Large intestine (tissue), 3 donors: ENCODE measurements at regions not wholly inside any gene's neighbourhood (a gene's known extent, or its start where the extent isn't known, plus 50 kb on each side); places are given as distances from the start of the nearest gene placed in this dataset.

ENCODE experiments used
- DNase-seq, 2 donors: peaks; one replicate each; pipeline versions ENCODE4 v3.0.0 to v3.0.0-alpha.2; 2013
- H3K27ac ChIP-seq: one replicate; pipeline ENCODE4 v1.5.1; 2013; ENCODE audit warnings: low read length
- H3K27me3 ChIP-seq: 2 replicates; pipeline ENCODE4 v1.6.1; 2013; ENCODE audit warnings: low read length; ENCODE audit not compliant: control insufficient read depth, insufficient read depth
- H3K36me3 ChIP-seq: 2 replicates; pipeline ENCODE4 v1.6.1; 2013; ENCODE audit warnings: low read length; ENCODE audit not compliant: control insufficient read depth, insufficient read depth
- H3K4me1 ChIP-seq: one replicate; pipeline ENCODE4 v1.6.1; 2013; ENCODE audit warnings: low read length; ENCODE audit not compliant: control insufficient read depth, insufficient read depth
- H3K4me3 ChIP-seq: one replicate; pipeline ENCODE4 v1.5.1; 2013; ENCODE audit warnings: low read length
- H3K9me3 ChIP-seq: one replicate; pipeline ENCODE4 v1.6.1; 2013; ENCODE audit warnings: mild to moderate bottlenecking, low read depth, low read length, moderate library complexity; ENCODE audit not compliant: control insufficient read depth
- WGBS: methylation state at CpG from one replicate; pipeline ENCODE4 v1.1.5; 2013; ENCODE audit warnings: low lambda C conversion rate; ENCODE audit not compliant: insufficient coverage; 5-methylcytosine and 5-hydroxymethylcytosine counted together

DNA sequence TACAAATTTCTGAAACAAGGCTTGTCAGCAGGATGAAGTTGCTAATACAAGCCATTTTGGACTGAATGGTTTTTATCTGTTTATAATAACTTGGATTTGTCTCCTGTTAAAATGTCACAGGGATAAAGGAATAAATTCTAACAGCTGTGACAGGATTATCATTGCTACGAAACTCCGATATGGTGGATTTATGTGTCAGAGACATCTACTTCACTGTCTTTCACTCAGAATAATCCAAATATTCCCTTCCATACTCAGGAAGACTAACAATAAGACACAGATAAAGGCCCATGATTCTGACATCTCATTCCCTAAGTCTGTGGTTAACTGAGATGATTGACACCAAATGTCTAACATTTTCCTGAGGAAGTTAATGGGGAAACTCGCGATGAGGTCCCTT is 529.8 kb upstream of the GOT2 start:
- WGBS = 80% methylated on average over 1 of the region's 4 CpGs

DNA sequence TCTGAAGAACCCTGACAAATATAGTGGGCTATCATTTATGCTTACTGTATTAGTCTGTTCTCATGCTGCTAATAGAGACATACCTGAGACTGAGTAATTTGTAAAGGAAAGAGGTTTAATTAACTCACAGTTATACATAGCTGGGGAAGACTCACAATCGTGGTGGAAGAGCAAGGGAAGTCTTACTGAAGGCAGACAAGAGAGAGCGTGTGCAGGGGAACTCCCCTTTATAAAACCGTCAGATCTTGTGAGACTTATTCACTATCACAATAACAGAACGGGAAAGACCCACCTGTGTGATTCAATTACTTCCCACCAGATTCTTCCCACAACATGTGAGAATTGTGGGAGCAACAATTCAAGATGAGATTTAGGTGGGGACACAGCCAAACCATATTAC is 526.8 kb upstream of the GOT2 start:
- WGBS = 57% methylated on average over 2 of the region's 4 CpGs
- no peaks in the 10 kb centered on the region for H3K36me3 ChIP-seq
- no peak for DNase-seq
- no peaks in the 10 kb centered on the region for H3K4me1 ChIP-seq
- no peaks in the 10 kb centered on the region for H3K9me3 ChIP-seq
- H3K4me3 ChIP-seq = no peak overlapping the region
- no peak overlapping the region for H3K27ac ChIP-seq
- no peaks in the 10 kb centered on the region for H3K27me3 ChIP-seq

More for the DNA sequence above, 529.8 kb upstream of the GOT2 start:
- no peaks in the 10 kb centered on the region for H3K36me3 ChIP-seq
- H3K27me3 ChIP-seq = no peaks in the 10 kb centered on the region
- DNase-seq = no peak
- no peaks in the 10 kb centered on the region for H3K9me3 ChIP-seq
- no peak overlapping the region for H3K4me3 ChIP-seq
- no peak overlapping the region for H3K27ac ChIP-seq
- no peaks in the 10 kb centered on the region for H3K4me1 ChIP-seq

DNA sequence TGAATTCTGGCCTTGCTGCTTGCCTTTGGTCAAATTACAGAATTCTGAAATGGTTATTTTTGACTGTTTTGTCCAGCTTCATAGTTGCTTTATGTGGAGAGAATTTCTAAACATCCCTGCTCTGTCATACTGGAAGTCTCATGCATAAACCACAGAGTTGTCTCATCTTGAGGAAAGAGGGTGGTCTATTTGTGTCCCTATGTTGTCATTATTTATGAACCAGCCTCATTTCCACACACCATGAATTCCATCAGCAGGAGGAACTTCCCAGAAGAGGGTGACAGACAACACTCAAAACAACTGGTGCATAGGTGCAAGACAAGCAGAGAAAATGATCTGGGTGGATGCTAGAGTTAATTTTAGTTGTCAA is 525.8 kb upstream of the GOT2 start:
- no peaks in the 10 kb centered on the region for H3K4me1 ChIP-seq
- no peak overlapping the region for H3K27ac ChIP-seq
- no peaks in the 10 kb centered on the region for H3K27me3 ChIP-seq
- no peak for DNase-seq
- H3K4me3 ChIP-seq = no peak overlapping the region
- H3K9me3 ChIP-seq = no peaks in the 10 kb centered on the region
- H3K36me3 ChIP-seq = no peaks in the 10 kb centered on the region

GRCh38 chr16:59259074-59259949 is 525.2 kb upstream of the GOT2 start:
- no peaks in the 10 kb centered on the region for H3K4me1 ChIP-seq
- H3K9me3 ChIP-seq = no peaks in the 10 kb centered on the region
- no CpG with 5 or more reads among the region's 18 CpGs for WGBS
- H3K4me3 ChIP-seq = no peak overlapping the region
- no peaks in the 10 kb centered on the region for H3K27me3 ChIP-seq
- no peak for DNase-seq
- no peak overlapping the region for H3K27ac ChIP-seq
- no peaks in the 10 kb centered on the region for H3K36me3 ChIP-seq

DNA sequence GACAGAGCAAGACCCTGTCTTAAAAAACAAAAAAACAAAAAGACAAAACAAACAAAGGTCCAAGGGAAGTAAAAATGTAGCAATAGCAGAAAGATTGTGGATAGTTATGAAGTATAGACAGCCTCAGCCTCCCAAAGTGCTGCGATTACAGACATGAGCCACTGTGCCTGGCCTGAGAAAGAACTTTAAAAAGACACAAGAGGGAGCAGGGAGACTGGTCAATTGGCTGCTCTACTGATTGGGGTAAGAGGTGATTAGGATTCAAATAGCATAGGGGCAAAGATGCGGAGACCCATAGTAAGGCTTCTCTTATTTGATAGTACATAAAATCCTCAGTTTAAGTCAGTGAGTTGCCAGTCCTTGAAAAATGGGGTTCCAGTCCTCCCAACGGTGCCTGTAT is 518.2 kb upstream of the GOT2 start:
- no peak for DNase-seq
- H3K4me1 ChIP-seq = no peaks in the 10 kb centered on the region

GRCh38 chr16:59249011-59249410 is 514.9 kb upstream of the GOT2 start:
- WGBS = no CpG with 5 or more reads among the region's 4 CpGs
- Histone ChIP-seq H3K4me1 (no peaks in the 10 kb centered on the region), H3K27ac (no peak overlapping the region), H3K36me3 (no peaks in the 10 kb centered on the region), H3K27me3 (no peaks in the 10 kb centered on the region), H3K4me3 (no peak overlapping the region), H3K9me3 (no peaks in the 10 kb centered on the region)
- no peak for DNase-seq

More for the DNA sequence above, 518.2 kb upstream of the GOT2 start:
- no CpG with 5 or more reads among the region's 3 CpGs for WGBS
- H3K4me3 ChIP-seq = no peak overlapping the region
- no peaks in the 10 kb centered on the region for H3K9me3 ChIP-seq
- H3K27me3 ChIP-seq = no peaks in the 10 kb centered on the region
- no peaks in the 10 kb centered on the region for H3K36me3 ChIP-seq
- no peak overlapping the region for H3K27ac ChIP-seq

- Histone ChIP-seq H3K4me1 (no peaks in the 10 kb centered on the region), H3K9me3 (no peaks in the 10 kb centered on the region), H3K4me3 (no peak overlapping the region), H3K36me3 (no peaks in the 10 kb centered on the region), H3K27ac (no peak overlapping the region), H3K27me3 (no peaks in the 10 kb centered on the region)
- WGBS = 74% methylated on average over 2 of the region's 4 CpGs
- DNase-seq = no peak
Measured at GRCh38 chr16:59242556-59242955, 508.4 kb upstream of the GOT2 start.

GRCh38 chr16:59238246-59238645 is 504.1 kb upstream of the GOT2 start:
- Histone ChIP-seq H3K4me1 (no peaks in the 10 kb centered on the region), H3K4me3 (no peak overlapping the region), H3K27me3 (no peaks in the 10 kb centered on the region), H3K27ac (no peak overlapping the region), H3K36me3 (no peaks in the 10 kb centered on the region), H3K9me3 (no peaks in the 10 kb centered on the region)
- no peak for DNase-seq
- no CpG with 5 or more reads among the region's 3 CpGs for WGBS

DNA sequence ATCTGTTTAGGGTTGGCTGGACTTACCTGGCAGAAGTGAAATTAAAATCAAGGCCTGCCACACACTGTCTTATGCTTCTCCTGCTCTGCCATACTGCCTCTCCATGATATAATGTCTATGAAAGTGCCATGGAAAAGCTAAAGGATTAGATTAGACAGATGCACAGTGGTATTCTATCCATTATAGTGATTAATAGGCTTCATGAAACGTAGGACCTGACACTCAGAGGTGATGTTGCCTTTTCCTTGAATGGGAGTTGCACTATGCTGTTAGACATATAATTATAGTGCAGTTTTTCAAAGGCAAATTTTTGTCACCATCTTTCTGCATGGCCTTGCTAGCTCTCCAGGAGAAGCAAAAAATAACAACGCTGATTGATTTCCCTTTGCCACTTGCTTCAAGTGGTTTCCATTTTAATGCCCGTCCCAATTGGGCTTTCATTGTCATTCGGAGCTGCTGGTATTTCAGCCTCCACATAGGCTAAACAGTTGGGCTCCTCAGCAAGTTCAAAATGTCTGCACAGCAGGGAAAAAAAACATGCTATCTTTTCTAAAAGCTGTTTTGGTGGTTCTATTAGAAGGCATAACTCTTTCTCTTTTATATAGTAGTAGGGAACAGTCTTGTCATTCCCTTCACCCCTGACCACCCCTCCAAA is 502.8 kb upstream of the GOT2 start:
- H3K36me3 ChIP-seq = no peaks in the 10 kb centered on the region
- DNase-seq = no peak
- H3K4me1 ChIP-seq = no peaks in the 10 kb centered on the region
- no peak overlapping the region for H3K4me3 ChIP-seq
- 100% methylated on average over 2 of the region's 4 CpGs for WGBS
- H3K27ac ChIP-seq = no peak overlapping the region
- H3K9me3 ChIP-seq = no peaks in the 10 kb centered on the region
- H3K27me3 ChIP-seq = no peaks in the 10 kb centered on the region

DNA sequence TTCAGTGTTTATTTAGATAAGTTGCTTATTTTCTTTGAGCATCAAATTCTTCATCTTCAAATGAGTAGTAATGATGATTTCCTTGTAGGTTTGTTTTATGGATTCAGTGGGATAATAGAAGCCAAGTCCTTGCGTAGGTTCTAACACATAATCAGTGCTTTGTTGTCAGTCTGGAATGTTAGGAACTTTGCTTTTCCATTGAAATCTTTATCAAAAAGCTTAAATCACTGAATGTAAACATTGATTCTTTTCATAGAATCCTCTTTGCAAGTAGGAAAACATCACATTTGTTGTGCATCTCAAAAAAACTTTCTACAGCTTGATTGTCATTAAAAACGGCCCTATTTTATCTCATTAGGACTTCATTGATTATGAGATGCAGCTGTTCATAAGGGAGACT is 490.3 kb upstream of the GOT2 start:
- no peaks in the 10 kb centered on the region for H3K36me3 ChIP-seq
- no peak overlapping the region for H3K27ac ChIP-seq
- no peaks in the 10 kb centered on the region for H3K4me1 ChIP-seq
- H3K4me3 ChIP-seq = no peak overlapping the region
- WGBS = no CpG with 5 or more reads among the region's 2 CpGs
- H3K27me3 ChIP-seq = no peaks in the 10 kb centered on the region
- no peak for DNase-seq
- H3K9me3 ChIP-seq = no peaks in the 10 kb centered on the region

DNA sequence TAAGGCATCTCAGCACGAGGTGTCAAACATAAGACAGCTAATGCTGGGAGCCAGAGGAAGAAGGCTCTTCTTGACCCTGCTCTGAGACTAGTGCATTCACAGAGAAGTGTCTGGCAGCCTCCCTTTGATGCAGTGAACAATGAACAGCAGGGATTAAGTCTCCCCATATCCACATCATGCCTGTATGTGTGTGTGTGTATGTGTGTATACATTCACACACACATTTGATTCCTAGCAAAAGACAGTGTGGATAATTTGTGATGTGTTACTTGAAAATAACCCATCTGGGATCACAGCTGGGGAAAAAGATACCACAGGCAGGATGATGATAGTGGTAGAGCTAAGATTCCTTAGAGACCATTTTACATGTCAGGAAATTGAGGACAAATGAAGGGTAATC is 485.9 kb upstream of the GOT2 start:
- H3K36me3 ChIP-seq = no peaks in the 10 kb centered on the region
- no peak overlapping the region for H3K4me3 ChIP-seq
- WGBS = no CpG with 5 or more reads among the region's 1 CpG
- H3K9me3 ChIP-seq = no peaks in the 10 kb centered on the region
- H3K4me1 ChIP-seq = no peaks in the 10 kb centered on the region
- no peaks in the 10 kb centered on the region for H3K27me3 ChIP-seq
- H3K27ac ChIP-seq = no peak overlapping the region
- DNase-seq = no peak
